HL-60 (cell line): ENCODE measurements at regions not wholly inside any gene's neighbourhood (a gene's known extent, or its start where the extent isn't known, plus 50 kb on each side); places are given as distances from the start of the nearest gene placed in this dataset.

Experiments
- DNase-seq, 2 experiments: peaks; one replicate each; pipeline ENCODE4 v3.0.0-alpha.2; 2010 to 2020; ENCODE audit warnings: low read depth in 1 of 2, low spot score in 1 of 2
- H3K27ac ChIP-seq: fragments of 250-450 bp; sonication (Bioruptor Pico); replicated peaks from 2 replicates; pipeline ENCODE4 v1.5.1; 2020; ENCODE audit warnings: mild to moderate bottlenecking, moderate library complexity
- H3K27me3 ChIP-seq: fragments of 250-450 bp; sonication (Bioruptor Pico); 2 replicates; pipeline ENCODE4 v1.5.1; 2021; ENCODE audit warnings: mild to moderate bottlenecking, moderate library complexity; ENCODE audit not compliant: insufficient read depth, poor library complexity, severe bottlenecking
- H3K4me3 ChIP-seq: replicated peaks from 2 replicates; pipeline ENCODE4 v1.5.1; 2011; ENCODE audit warnings: mild to moderate bottlenecking, control low read depth, low read length; ENCODE audit not compliant: insufficient read depth
- GABPA ChIP-seq: IDR thresholded peaks from 2 replicates; pipeline ENCODE4 v1.6.1; 2012; ENCODE audit warnings: low read depth
- POLR2AphosphoS5 ChIP-seq: IDR thresholded peaks from 2 replicates; pipeline ENCODE4 v1.6.1; 2012; ENCODE audit warnings: low read depth
- SPI1 ChIP-seq: IDR thresholded peaks from 2 replicates; pipeline ENCODE4 v1.6.1; 2012; ENCODE audit warnings: low read depth, mild to moderate bottlenecking, borderline replicate concordance
- TF ChIP-seq, protein P1 (sequence below): IDR thresholded peaks from one replicate; pipeline ENCODE4 v1.5.1; 2011; ENCODE audit warnings: low read length, control low read depth, inconsistent platforms; ENCODE audit not compliant: insufficient read depth
- TF ChIP-seq, protein P2 (sequence below): IDR thresholded peaks from 2 replicates; pipeline ENCODE4 v1.6.1; 2012; ENCODE audit warnings: low read depth; ENCODE audit not compliant: insufficient replicate concordance

DNA sequence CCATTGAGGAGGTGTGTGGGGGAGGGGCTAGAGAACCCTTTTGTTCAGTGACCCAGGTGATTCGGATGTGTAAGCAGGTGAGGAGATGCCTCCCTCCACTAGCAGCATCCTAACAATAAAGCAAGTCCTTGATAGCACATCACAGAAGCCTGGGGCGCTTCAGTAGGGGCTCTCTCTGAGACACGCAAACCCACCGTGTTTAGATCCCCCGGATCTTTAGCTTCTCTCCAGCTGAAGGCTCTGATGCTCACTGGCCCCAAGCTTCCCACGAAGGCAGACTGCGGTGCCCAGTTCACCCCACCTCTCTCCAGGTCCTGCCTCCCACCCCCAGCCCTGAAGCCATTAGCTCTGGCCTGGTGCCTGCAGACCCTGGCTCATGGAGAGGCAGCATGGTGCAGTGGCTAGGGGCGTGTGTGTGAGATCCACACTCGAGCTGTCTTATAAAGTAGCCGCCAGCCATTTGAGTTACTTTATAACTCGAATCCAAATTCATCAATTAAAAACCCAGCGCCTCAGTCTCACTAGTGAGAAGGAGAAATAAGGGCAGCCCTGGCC, 204.7 kb upstream of the TNRC6C start:
- Histone ChIP-seq H3K27me3 (no peaks in the 10 kb centered on the region), H3K27ac (no peak overlapping the region), H3K4me3 (no peak overlapping the region)
- TF ChIP-seq, protein P1, sequence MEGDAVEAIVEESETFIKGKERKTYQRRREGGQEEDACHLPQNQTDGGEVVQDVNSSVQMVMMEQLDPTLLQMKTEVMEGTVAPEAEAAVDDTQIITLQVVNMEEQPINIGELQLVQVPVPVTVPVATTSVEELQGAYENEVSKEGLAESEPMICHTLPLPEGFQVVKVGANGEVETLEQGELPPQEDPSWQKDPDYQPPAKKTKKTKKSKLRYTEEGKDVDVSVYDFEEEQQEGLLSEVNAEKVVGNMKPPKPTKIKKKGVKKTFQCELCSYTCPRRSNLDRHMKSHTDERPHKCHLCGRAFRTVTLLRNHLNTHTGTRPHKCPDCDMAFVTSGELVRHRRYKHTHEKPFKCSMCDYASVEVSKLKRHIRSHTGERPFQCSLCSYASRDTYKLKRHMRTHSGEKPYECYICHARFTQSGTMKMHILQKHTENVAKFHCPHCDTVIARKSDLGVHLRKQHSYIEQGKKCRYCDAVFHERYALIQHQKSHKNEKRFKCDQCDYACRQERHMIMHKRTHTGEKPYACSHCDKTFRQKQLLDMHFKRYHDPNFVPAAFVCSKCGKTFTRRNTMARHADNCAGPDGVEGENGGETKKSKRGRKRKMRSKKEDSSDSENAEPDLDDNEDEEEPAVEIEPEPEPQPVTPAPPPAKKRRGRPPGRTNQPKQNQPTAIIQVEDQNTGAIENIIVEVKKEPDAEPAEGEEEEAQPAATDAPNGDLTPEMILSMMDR = no peak
- TF ChIP-seq SPI1 (no peak), POLR2AphosphoS5 (no peak), GABPA (no peak)
- TF ChIP-seq, protein P2, sequence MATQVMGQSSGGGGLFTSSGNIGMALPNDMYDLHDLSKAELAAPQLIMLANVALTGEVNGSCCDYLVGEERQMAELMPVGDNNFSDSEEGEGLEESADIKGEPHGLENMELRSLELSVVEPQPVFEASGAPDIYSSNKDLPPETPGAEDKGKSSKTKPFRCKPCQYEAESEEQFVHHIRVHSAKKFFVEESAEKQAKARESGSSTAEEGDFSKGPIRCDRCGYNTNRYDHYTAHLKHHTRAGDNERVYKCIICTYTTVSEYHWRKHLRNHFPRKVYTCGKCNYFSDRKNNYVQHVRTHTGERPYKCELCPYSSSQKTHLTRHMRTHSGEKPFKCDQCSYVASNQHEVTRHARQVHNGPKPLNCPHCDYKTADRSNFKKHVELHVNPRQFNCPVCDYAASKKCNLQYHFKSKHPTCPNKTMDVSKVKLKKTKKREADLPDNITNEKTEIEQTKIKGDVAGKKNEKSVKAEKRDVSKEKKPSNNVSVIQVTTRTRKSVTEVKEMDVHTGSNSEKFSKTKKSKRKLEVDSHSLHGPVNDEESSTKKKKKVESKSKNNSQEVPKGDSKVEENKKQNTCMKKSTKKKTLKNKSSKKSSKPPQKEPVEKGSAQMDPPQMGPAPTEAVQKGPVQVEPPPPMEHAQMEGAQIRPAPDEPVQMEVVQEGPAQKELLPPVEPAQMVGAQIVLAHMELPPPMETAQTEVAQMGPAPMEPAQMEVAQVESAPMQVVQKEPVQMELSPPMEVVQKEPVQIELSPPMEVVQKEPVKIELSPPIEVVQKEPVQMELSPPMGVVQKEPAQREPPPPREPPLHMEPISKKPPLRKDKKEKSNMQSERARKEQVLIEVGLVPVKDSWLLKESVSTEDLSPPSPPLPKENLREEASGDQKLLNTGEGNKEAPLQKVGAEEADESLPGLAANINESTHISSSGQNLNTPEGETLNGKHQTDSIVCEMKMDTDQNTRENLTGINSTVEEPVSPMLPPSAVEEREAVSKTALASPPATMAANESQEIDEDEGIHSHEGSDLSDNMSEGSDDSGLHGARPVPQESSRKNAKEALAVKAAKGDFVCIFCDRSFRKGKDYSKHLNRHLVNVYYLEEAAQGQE = no peak
- DNase-seq = no peak

DNA sequence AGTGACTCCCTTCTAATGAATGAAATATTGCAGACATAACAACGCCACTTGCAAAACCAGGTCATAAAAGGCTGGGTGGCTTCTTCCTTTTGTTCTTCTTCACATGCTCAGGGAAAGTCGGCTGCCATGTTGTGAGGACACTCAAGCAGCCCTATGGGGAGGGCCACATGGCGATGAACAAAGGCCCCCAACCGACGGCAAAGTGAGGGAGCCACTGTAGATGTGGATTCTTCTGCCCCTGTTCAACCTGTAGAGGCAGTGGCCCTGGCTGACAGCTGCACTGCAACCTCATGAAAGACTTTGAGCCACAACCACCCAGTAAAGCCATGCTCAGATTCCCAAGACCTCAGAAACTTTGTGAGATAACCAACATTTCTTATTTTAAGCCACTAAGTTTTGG, 203.5 kb upstream of the TNRC6C start:
- Histone ChIP-seq H3K27ac (no peak overlapping the region), H3K4me3 (no peak overlapping the region), H3K27me3 (no peaks in the 10 kb centered on the region)
- no peak for DNase-seq
- no peak for TF ChIP-seq GABPA
- TF ChIP-seq, protein P2 = no peak
- TF ChIP-seq, protein P1 = no peak
- no peak for TF ChIP-seq SPI1
- no peak for TF ChIP-seq POLR2AphosphoS5

GRCh38 chr17:77755410-77755963, 203.0 kb upstream of the TNRC6C start:
- Histone ChIP-seq H3K27me3 (no peaks in the 10 kb centered on the region), H3K4me3 (no peak overlapping the region), H3K27ac (no peak overlapping the region)
- DNase-seq = no peak
- TF ChIP-seq, protein P2 = no peak
- no peak for TF ChIP-seq POLR2AphosphoS5
- TF ChIP-seq, protein P1 = no peak
- TF ChIP-seq SPI1 = no peak
- TF ChIP-seq GABPA = no peak
